ENCODE measurements at regions not wholly inside any gene's neighbourhood (a gene's known extent, or its start where the extent isn't known, plus 50 kb on each side); places are given as distances from the start of the nearest gene placed in this dataset.

DNA sequence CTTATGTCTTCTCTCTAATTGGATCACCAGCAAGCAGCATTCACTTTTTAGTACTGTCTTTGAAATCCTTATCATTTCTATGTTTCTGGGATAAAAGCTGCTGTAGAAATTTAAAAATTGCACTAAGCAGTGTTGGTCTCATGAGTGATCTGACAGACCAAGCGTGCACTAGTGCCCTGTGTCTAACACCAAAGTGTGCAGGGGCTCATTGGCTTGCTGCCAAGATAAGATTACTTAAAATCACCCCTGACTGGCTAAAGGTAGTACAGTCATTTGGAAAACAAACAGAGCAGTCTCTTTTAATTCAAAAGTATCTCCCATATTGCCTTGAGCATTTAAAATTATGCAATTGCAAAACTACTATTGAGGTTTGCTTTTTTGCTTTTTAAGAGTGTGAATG, 304.6 kb downstream of the ARAP2 start:
- DNase-seq (ENCODE audit: low read depth, low spot score): no peak
- no peak for TF ChIP-seq YY1 (IDR thresholded peaks at IDR 0.05; ENCODE audit: insufficient read depth, insufficient read length)
- TF ChIP-seq SUZ12 (IDR thresholded peaks at IDR 0.05; ENCODE audit: extremely low read depth, insufficient read depth, insufficient read length): no peak
- TF ChIP-seq ZNF274 (IDR thresholded peaks at IDR 0.05; ENCODE audit: low read depth, low read length): no peak

DNA sequence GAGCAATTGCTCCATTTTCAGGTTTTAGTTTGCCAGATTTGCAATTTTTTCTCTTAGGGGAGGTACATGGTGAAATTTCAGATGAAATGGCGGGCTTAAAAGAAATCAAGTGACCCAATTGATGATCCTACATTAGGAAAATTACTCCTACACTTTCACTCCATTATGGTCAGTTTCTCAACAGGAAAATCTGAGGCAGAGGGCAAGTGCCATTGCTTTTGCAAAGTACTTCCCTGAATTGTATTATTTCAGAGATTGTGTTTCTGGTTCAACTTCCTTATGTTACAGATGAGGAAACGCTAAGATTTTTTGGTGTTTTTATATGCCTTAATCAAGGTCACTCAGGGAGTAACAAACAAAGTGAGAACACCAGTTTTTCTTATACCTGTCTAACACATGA, 302.2 kb downstream of the ARAP2 start:
- Histone ChIP-seq H3K27me3 (ENCODE audit: insufficient read depth, insufficient read length) (no peaks in the 10 kb centered on the region), H3K4me1 (ENCODE audit: insufficient read depth, insufficient read length) (no peaks in the 10 kb centered on the region), H3K9ac (ENCODE audit: insufficient read length, low read depth) (no peak overlapping the region), H3K4me3 (ENCODE audit: insufficient read length, low read depth) (no peak overlapping the region), H3K9me3 (ENCODE audit: insufficient read depth, low read length) (no peaks in the 10 kb centered on the region), H3K36me3 (ENCODE audit: insufficient read depth, insufficient read length, low read length) (no peaks in the 10 kb centered on the region)
- no peak for TF ChIP-seq SUZ12 (IDR thresholded peaks at IDR 0.05; ENCODE audit: extremely low read depth, insufficient read depth, insufficient read length)
- TF ChIP-seq ZNF274 (IDR thresholded peaks at IDR 0.05; ENCODE audit: low read depth, low read length): no peak
- TF ChIP-seq YY1 (IDR thresholded peaks at IDR 0.05; ENCODE audit: insufficient read depth, insufficient read length): no peak
- no peak for DNase-seq (ENCODE audit: low read depth, low spot score)

More for the DNA sequence above, 304.6 kb downstream of the ARAP2 start:
- Histone ChIP-seq H3K4me1 (ENCODE audit: insufficient read depth, insufficient read length) (no peaks in the 10 kb centered on the region), H3K9ac (ENCODE audit: insufficient read length, low read depth) (no peak overlapping the region), H3K9me3 (ENCODE audit: insufficient read depth, low read length) (no peaks in the 10 kb centered on the region), H3K36me3 (ENCODE audit: insufficient read depth, insufficient read length, low read length) (no peaks in the 10 kb centered on the region), H3K27me3 (ENCODE audit: insufficient read depth, insufficient read length) (no peaks in the 10 kb centered on the region), H3K4me3 (ENCODE audit: insufficient read length, low read depth) (no peak overlapping the region)

DNA sequence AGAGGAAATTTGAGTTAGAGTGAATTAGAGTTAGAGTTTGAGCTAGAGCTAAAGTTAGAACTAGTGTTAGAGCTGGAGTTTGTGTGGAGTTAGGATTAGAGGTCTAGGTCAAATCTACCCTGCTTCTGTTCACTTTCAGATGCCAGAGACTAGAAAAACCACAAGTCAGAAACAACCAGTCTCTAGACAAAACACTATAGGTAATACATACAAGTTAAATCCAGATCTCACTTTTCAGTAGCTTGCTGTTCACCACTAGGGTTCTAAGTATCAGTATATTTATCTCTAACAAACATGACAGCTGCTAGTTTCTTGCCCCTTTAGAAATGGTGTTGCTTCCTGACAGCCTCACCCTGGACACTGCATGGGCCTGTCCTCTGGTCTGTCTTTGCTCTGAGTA, 300.7 kb downstream of the ARAP2 start:
- DNase-seq (ENCODE audit: low read depth, low spot score): no peak
- TF ChIP-seq YY1 (IDR thresholded peaks at IDR 0.05; ENCODE audit: insufficient read depth, insufficient read length): no peak
- no peak for TF ChIP-seq ZNF274 (IDR thresholded peaks at IDR 0.05; ENCODE audit: low read depth, low read length)
- Histone ChIP-seq H3K4me3 (ENCODE audit: insufficient read length, low read depth) (no peak overlapping the region), H3K9me3 (ENCODE audit: insufficient read depth, low read length) (no peaks in the 10 kb centered on the region), H3K9ac (ENCODE audit: insufficient read length, low read depth) (no peak overlapping the region), H3K36me3 (ENCODE audit: insufficient read depth, insufficient read length, low read length) (no peaks in the 10 kb centered on the region), H3K4me1 (ENCODE audit: insufficient read depth, insufficient read length) (no peaks in the 10 kb centered on the region), H3K27me3 (ENCODE audit: insufficient read depth, insufficient read length) (no peaks in the 10 kb centered on the region)

DNA sequence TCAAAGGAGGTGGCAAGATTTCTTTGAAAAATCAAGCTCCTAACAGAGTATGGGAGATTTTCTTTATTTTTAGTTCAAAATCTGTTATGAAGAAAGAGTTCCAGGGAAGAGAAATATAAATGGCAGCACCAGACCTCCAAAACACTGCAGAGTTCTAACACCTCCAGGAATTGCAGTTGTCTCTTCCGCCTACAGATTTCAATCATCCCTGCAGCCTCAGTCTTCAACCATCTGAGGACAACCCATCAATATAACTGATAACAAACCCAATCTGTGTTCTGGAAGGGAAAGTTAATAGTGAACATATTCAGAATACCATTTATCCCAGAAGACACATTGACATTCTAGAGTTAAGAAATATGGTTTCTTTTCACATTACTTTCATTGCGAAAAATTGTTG, 296.1 kb downstream of the ARAP2 start:
- no peak overlapping the region for H3K4me3 ChIP-seq (ENCODE audit: insufficient read length, low read depth)
- no peak for DNase-seq (ENCODE audit: low read depth, low spot score)

DNA sequence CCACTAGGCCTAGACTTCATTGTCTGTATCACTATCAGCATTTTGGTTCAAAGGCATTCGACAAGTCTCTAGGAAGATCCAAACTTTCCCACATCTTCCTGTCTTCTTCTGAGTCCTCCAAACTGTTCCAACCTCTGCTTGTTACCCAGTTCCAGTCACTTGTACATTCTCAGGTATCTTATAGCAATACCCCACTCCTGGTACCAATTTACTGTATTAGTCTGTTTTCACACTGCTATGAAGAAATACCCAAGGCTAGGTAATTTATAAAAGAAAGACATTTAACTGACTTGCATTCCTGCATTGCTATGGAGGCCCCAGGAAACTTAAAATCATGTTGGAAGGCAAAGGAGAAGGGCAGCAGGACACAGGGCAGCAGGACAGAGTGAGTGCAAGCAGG, 293.9 kb downstream of the ARAP2 start:
- Histone ChIP-seq H3K9ac (ENCODE audit: insufficient read length, low read depth) (no peak overlapping the region), H3K27me3 (ENCODE audit: insufficient read depth, insufficient read length) (no peaks in the 10 kb centered on the region), H3K4me3 (ENCODE audit: insufficient read length, low read depth) (no peak overlapping the region), H3K9me3 (ENCODE audit: insufficient read depth, low read length) (no peaks in the 10 kb centered on the region), H3K36me3 (ENCODE audit: insufficient read depth, insufficient read length, low read length) (no peaks in the 10 kb centered on the region), H3K4me1 (ENCODE audit: insufficient read depth, insufficient read length) (peaks cover 2% of the 10 kb centered on the region)
- TF ChIP-seq YY1 (IDR thresholded peaks at IDR 0.05; ENCODE audit: insufficient read depth, insufficient read length) (no peak), SUZ12 (IDR thresholded peaks at IDR 0.05; ENCODE audit: extremely low read depth, insufficient read depth, insufficient read length) (no peak), ZNF274 (IDR thresholded peaks at IDR 0.05; ENCODE audit: low read depth, low read length) (no peak)
- DNase-seq (ENCODE audit: low read depth, low spot score): no peak

More for the DNA sequence above, 296.1 kb downstream of the ARAP2 start:
- no peaks in the 10 kb centered on the region for H3K9me3 ChIP-seq (ENCODE audit: insufficient read depth, low read length)
- H3K4me1 ChIP-seq (ENCODE audit: insufficient read depth, insufficient read length): peaks cover 2% of the 10 kb centered on the region
- no peak overlapping the region for H3K9ac ChIP-seq (ENCODE audit: insufficient read length, low read depth)
- no peaks in the 10 kb centered on the region for H3K36me3 ChIP-seq (ENCODE audit: insufficient read depth, insufficient read length, low read length)
- no peaks in the 10 kb centered on the region for H3K27me3 ChIP-seq (ENCODE audit: insufficient read depth, insufficient read length)
- TF ChIP-seq ZNF274 (IDR thresholded peaks at IDR 0.05; ENCODE audit: low read depth, low read length) (no peak), SUZ12 (IDR thresholded peaks at IDR 0.05; ENCODE audit: extremely low read depth, insufficient read depth, insufficient read length) (no peak), YY1 (IDR thresholded peaks at IDR 0.05; ENCODE audit: insufficient read depth, insufficient read length) (no peak)

DNA sequence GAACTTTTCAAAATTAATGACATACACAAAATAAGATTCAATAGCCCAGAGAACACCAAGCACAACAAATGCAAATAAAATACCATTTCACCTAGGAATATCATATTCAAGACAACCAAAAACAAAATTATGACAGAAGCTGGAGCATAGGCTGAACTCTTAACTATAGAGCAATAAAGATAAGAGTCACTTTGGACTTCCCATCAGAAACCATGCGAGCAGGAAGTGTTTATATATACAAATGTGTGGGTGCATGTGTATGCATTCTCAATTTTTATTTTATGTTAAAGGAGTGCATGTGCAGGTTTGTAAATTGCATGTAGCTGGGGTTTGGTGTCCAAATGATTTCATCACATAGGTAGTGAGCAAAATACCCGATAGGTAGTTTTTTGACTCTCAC, 291.6 kb downstream of the ARAP2 start:
- TF ChIP-seq YY1 (IDR thresholded peaks at IDR 0.05; ENCODE audit: insufficient read depth, insufficient read length) (no peak), ZNF274 (IDR thresholded peaks at IDR 0.05; ENCODE audit: low read depth, low read length) (no peak), SUZ12 (IDR thresholded peaks at IDR 0.05; ENCODE audit: extremely low read depth, insufficient read depth, insufficient read length) (no peak)
- no peak for DNase-seq (ENCODE audit: low read depth, low spot score)
- H3K9ac ChIP-seq (ENCODE audit: insufficient read length, low read depth): no peak overlapping the region
- H3K9me3 ChIP-seq (ENCODE audit: insufficient read depth, low read length): no peaks in the 10 kb centered on the region
- no peak overlapping the region for H3K4me3 ChIP-seq (ENCODE audit: insufficient read length, low read depth)
- H3K4me1 ChIP-seq (ENCODE audit: insufficient read depth, insufficient read length): peaks cover 2% of the 10 kb centered on the region
- no peaks in the 10 kb centered on the region for H3K36me3 ChIP-seq (ENCODE audit: insufficient read depth, insufficient read length, low read length)
- no peaks in the 10 kb centered on the region for H3K27me3 ChIP-seq (ENCODE audit: insufficient read depth, insufficient read length)

DNA sequence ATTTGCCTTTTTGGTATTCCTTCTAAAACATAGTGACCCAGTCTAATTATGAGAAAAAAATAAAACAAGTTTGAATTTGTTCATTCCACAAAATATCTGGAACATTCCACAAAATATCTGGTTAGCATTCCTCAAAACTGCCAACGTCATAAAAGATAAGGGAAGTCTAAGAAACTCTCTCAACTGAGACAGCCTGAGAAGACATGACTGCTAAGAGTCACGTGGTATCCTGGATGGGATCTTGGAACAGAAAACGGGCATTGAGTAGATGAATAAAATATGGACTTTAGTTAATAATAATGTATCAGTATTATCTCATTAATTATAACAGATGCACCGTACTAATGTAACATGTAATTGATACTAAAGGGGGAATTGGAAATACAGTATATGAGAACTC, 280.9 kb downstream of the ARAP2 start:
- no peak for TF ChIP-seq SUZ12 (IDR thresholded peaks at IDR 0.05; ENCODE audit: extremely low read depth, insufficient read depth, insufficient read length)
- TF ChIP-seq YY1 (IDR thresholded peaks at IDR 0.05; ENCODE audit: insufficient read depth, insufficient read length): no peak
- no peak for TF ChIP-seq ZNF274 (IDR thresholded peaks at IDR 0.05; ENCODE audit: low read depth, low read length)
- Histone ChIP-seq H3K36me3 (ENCODE audit: insufficient read depth, insufficient read length, low read length) (no peaks in the 10 kb centered on the region), H3K4me1 (ENCODE audit: insufficient read depth, insufficient read length) (no peaks in the 10 kb centered on the region), H3K4me3 (ENCODE audit: insufficient read length, low read depth) (no peak overlapping the region), H3K9me3 (ENCODE audit: insufficient read depth, low read length) (no peaks in the 10 kb centered on the region), H3K27me3 (ENCODE audit: insufficient read depth, insufficient read length) (no peaks in the 10 kb centered on the region), H3K9ac (ENCODE audit: insufficient read length, low read depth) (no peak overlapping the region)
- no peak for DNase-seq (ENCODE audit: low read depth, low spot score)

All from NT2/D1 (cell line).